ENCODE measurements at regions not wholly inside any gene's neighbourhood (a gene's known extent, or its start where the extent isn't known, plus 50 kb on each side); places are given as distances from the start of the nearest gene placed in this dataset.
"Not testable (repeated sequence)": the region's sequence is repeated elsewhere in the genome, so short reads cannot be mapped to it uniquely, and the experiment has no call there.

GRCh38 chr7:41576166-41576565, 126.7 kb downstream of the INHBA start:
- no peak for DNase-seq

GRCh38 chr7:41574377-41574776, 128.5 kb downstream of the INHBA start:
- no peak for DNase-seq

- DNase-seq: no peak
Observed at GRCh38 chr7:41573862-41574261, 129.0 kb downstream of the INHBA start.

DNA sequence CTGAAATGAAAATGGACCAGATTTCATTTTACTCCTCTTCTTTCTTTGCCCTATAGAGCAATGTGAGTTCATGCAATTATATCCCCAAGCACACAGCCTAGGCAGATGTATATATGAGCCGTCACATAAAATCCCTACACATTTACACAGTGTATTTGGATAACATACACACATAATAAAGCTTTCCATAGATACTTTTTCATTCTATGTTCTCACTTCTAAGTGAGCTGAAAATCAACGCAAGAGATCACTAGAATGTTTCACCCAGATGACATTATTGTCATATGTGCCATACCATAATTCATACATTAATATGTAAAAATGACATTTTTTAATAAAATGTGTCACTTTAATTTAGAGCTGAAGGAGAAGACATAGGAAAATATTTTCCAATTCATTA, 129.4 kb downstream of the INHBA start:
- DNase-seq: no peak

DNA sequence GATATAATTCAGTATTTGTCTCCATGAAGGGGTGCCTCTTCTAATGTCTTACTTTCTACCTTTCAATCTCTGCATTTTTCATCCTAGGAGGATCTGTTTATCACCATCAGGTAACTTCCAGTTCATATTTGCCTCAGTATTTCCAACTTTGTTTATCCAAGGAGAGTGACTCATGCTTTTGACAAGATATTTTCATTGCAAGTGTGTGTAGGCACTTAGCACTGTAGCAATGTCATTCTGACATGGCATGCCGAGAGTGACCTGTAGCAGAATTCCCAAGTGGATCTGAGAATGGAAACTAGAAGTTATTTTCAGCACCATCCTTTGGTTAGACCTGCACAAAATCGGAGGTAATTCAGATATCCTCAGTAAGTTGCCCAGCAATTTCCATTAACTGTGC, 129.9 kb downstream of the INHBA start:
- no peak for DNase-seq

GRCh38 chr7:41571573-41571972, 131.3 kb downstream of the INHBA start:
- DNase-seq: no peak

GRCh38 chr7:41570766-41571165, 132.1 kb downstream of the INHBA start:
- no peak for DNase-seq

DNA sequence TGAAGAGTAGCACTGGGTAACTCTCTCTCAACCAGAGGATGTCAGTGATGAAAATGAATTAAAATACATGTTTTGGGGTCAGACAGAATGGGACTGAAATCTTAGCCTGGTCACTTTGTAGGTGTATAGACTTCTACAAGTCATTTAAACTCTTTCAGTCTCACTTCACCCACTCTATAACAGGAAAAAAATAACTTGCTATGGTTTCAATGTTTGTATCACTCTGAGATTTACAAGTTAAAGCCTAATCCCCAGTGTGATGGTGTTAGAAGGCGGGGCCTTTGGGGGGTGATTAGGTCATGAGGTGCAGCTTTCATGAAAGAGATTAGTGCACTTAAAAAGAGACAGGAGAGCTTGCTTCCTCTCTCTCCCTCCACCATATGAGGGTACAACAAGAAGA, 134.8 kb downstream of the INHBA start:
- no peak for DNase-seq

DNA sequence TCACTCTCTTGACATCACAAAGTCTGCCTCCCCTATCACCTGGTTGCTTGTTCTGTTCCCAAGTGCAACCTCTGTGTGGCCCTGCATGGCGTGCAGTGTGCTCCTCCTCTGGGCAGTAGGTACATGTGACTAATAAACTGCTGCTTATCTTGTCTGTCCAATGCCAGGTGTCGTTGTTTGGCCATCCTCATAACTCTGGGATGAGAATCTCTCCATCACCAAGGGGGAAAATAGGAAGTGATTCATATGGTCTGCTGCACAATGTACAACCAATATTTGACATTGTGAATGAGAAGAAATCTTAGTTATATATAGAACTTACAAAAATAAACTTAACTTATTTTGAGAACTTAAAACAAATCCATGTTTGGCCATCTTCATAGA, 135.2 kb downstream of the INHBA start:
- DNase-seq: no peak

GRCh38 chr7:41567031-41567730, 135.7 kb downstream of the INHBA start:
- DNase-seq: no peak

DNA sequence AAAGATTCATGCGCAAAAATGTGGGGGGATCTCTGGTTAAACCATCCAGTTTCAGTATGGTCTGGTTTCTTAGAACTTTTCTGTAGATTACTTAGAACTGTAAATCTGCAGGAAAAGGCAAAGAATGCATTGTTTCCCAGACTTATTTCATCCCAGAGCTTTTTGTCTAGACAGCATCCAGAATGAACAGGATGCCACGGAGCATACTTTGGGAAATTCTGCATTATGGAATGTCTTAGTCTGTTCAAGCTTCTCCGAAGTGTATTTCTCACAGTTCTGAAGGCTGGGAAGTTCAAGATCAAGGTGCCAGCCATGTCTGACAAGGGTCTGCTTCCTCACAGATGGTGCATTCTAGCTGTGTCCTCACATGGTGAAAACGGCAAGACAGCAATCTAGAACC, 136.3 kb downstream of the INHBA start:
- DNase-seq: no peak

GRCh38 chr7:41565655-41566054, 137.2 kb downstream of the INHBA start:
- DNase-seq: no peak

- no peak for DNase-seq
Observed at GRCh38 chr7:41559426-41559825, 143.5 kb downstream of the INHBA start.

DNA sequence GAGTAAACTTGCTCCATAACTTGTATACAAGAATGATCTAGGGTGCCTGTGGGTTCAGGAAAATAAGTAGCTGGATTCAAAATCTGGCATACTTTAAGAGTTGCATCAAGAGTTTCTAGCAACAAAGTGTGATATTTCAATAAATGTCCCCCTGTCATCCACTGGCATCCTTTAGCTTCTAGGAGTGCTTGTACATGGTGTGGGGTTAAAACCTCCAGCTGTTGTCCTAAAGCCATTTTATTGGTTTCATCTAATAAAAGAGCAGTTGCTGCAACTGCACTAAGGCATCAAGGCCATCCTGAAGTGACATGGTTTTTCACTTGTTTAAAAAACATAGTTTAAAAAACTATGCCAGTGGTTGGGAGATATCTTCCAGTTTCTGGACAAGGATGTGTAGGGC, 148.4 kb downstream of the INHBA start:
- no peak for DNase-seq

DNA sequence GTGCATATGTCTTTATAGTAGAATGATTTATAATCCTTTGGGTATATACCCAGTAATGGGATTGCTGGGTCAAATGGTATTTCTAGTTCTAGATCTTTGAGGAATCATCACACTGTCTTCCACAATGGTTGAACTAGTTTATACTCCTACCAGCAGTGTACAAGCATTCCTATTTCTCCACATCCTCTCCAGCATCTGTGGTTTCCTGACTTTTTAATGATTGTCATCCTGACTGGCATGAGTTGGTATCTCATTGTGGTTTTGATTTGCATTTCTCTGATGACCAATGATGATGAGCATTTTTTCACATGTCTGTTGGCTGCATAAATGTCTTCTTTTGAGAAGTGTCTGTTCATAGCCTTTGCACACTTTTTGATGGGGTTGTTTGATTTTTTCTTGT, 152.8 kb downstream of the INHBA start:
- not testable (repeated sequence) for DNase-seq

GRCh38 chr7:41544241-41544640, 158.6 kb downstream of the INHBA start:
- no peak for DNase-seq

DNA sequence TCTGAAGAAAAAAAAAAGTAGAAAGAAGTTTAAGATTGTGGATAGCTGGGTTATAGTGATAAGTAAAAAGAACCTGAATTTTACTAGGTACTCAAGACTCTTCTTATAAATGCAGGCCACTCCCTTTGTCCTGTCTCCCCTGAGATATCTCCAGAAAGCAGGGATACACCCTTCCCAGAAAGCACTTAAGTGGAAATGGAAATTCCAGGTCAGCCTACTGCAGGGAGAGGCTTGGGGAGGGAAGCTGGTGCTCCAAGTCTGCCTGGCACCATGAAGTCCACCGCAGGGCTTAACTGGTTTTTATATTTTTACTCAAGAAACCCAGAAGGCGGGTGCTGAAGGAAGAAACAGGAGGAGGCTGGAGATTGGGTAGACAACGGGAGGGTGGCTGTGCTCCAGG, 162.3 kb downstream of the INHBA start:
- DNase-seq: no peak

DNA sequence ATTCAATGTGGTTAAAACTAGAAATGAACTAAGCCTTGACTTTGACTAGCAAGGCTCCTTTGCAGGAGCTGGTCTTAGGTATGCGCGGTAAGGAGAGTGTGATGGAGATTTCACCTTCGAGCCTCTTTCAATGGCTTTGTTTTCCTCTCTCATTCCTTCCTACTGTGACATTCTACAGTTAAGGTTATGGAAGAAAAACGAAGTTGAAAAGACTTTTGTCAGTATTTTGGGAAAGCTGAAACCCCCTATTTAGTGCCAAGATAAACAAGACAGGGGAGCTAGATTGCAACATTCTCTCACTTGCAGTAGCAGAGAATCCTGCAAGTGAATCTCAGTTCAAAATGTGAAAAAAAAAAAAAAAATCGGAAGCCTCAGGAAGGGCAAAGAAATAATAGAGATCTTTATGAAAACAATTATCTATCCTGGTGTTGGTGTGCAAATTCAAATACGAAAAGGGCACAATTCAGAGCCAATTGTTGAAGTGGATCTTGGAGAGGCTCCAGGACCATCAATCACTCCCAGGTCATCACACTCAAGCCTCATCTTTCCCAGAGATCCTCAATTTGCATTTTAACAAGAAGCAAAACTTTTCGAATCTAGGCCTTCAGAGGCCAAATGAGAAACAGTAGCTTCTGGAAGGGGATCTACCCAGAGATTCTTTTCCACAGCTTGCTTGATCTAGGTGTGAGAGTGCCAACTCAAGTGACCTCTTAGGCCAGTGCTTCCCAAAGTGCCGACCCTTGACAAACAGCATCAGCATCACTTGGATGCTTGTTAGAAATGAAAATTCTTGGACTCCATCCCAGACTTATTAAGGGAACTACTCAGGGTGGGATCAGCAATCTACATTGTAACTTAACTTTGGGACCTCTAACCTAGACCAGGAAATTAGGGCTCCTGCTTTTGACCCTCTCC, 163.8 kb downstream of the INHBA start:
- DNase-seq: no peak

DNA sequence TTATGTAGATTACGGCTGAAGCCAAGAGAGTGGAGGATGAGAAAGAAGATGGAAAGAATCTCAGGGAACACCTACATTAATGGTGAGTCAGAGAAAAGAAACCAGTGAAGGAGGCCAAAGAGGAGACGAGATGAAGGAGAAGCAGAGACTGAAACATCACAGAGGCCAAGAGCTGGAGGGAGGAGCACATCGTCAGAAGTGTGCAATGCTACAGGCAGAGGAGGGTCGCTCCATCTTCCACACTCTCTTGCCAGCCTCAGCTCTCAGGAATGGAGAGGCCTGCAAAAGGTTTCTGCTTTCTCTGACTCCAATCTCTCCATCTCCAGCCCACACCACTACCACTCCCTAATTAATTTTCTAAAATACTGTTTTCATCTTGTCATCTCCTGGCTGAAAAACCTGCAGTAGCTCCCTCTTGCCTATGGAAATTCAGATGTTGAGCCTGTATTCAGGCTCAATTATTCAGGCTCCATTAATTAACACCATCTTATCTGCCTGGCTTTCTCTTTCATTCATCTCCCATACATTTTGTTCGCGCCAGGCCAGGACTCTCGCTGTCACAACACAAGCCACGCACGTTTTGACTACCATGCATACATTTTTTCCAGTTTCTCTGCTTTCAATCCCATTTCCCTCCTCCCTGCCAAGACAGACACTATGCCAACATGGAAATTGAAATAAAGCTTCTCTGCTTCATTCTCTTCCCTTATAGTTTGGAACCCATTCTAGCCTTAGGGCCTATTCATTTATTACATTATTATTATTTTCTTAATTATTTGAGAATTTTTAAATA, 165.8 kb downstream of the INHBA start:
- DNase-seq: no peak

DNA sequence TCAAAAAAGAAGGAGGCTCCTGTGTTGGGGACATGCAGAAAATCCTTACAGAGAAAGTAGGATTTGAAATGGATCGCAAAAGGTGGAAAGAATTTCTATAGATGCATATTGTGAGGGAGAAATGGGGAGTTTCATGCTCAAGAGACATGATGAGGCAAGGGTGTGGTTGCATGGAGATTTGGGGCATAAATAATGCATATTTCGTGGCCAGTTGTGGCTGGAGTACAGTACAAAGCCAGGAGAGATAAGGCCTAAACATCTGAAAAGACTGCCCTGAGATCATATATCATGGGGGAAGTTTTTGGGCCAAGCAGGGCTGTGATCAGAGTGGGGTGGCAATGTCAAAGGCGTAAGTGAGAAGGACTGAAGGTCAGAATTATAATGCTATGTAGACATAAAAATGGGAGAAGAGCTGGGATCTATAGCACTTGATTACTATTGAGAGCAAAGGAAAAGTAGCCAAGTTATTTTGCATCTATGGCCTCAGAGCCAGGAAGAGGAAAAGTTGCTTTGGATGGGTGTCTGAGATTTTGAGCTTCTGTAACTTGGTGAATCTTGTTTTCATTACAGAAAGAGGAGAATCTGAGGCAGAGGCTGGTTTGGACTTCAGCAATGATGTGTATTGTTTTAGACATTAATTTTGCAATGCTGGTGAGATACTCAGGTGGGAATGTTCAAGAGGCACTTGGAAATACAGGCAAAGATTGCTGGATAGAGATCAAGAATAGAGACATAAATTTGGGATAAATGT, 166.6 kb downstream of the INHBA start:
- DNase-seq: no peak

DNA sequence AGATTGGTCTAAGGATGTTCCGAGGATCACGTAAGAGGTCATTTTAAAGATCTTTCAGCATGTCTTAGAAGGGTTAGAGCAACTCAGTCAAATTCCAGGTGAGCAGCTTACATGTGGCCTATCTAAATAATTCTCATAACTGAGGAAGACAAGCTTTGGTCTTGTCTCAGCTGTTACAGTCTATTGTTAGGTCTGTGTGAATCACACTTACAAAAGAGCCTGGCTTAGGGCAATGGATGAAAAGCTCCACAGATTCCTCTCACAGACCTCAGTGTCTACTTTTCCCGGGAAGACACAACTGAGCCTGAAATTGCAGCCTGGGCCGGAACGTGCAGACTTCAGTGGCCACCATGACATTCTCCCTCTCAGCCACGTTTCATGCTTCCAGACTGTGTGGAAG, 173.1 kb downstream of the INHBA start:
- DNase-seq: no peak

DNA sequence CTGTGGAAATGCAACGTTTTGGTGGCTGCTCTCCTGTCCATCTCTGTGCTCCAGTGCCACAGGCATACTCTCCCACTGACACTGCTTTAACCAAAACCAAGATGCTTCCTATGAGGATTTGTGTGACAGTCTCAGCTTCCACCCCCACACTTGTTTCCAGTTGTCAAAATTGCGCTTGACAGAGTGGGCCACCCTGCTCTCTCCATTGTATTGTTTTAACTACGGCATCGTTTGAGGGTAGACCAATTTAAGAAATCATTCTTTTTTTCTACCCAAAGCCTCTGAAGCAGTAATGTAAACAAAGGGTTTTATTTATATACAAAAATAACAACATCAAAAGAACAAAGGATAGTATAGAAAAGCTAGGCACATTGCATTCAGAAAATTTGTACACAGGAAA, 178.0 kb downstream of the INHBA start:
- DNase-seq: no peak

DNA sequence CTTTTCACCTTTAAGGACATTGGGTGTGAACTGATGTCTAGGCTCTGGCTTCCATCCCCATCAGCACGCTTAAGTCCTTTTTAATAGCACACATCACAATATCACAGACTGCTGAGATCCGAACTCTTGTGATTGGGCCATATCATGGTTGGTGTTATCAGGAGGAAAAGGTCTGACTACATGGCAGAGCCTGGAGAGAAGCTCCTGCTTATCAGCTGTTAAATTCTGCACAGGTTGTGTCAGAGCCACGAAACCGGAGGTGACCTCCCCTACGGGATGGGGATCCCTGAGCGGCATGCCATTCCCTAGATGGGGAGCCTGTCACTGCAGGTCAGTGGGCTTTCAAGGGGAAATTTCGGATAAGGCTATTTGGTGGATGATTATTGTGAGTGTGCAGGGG, 182.4 kb downstream of the INHBA start:
- DNase-seq: no peak

Data from NCI-H1694 (cell line).